Mesendoderm (in vitro differentiated cells): ENCODE measurements at regions not wholly inside any gene's neighbourhood (a gene's known extent, or its start where the extent isn't known, plus 50 kb on each side); places are given as distances from the start of the nearest gene placed in this dataset.

Experiments used
- DNase-seq: peaks from one replicate; pipeline ENCODE4 v3.0.0; 2013
- H2AK5ac ChIP-seq: 2 replicates; pipeline ENCODE4 v1.6.1; 2013; ENCODE audit warnings: low read length, inconsistent platforms
- H2BK120ac ChIP-seq: 2 replicates; pipeline ENCODE4 v1.6.1; 2013; ENCODE audit warnings: low read depth, mild to moderate bottlenecking, low read length, moderate library complexity, mixed read lengths
- H2BK15ac ChIP-seq: replicated peaks from 2 replicates; pipeline ENCODE4 v1.6.1; 2013; ENCODE audit warnings: low read depth, mild to moderate bottlenecking, moderate library complexity
- H2BK5ac ChIP-seq: 2 replicates; pipeline ENCODE4 v1.6.1; 2013; ENCODE audit warnings: low read length, inconsistent platforms
- H3K18ac ChIP-seq: 2 replicates; pipeline ENCODE4 v1.6.1; 2013; ENCODE audit warnings: mild to moderate bottlenecking, low read length, mixed read lengths
- H3K23ac ChIP-seq: one replicate; pipeline ENCODE4 v1.6.1; 2013; ENCODE audit warnings: low read length
- H3K27ac ChIP-seq: 2 replicates; pipeline ENCODE4 v1.5.1; 2013; ENCODE audit warnings: low read depth, mild to moderate bottlenecking, inconsistent platforms, low read length, moderate library complexity
- H3K27me3 ChIP-seq: 2 replicates; pipeline ENCODE4 v1.6.1; 2013; ENCODE audit warnings: low read length, control low read depth, mild to moderate bottlenecking, inconsistent platforms; ENCODE audit not compliant: insufficient read depth, poor library complexity
- H3K36me3 ChIP-seq: 2 replicates; pipeline ENCODE4 v1.6.1; 2013; ENCODE audit warnings: low read length, inconsistent platforms; ENCODE audit not compliant: control insufficient read depth, insufficient read depth
- H3K4ac ChIP-seq: one replicate; pipeline ENCODE4 v1.6.1; 2013; ENCODE audit warnings: low read depth, mild to moderate bottlenecking, low read length, moderate library complexity
- H3K4me1 ChIP-seq: 2 replicates; pipeline ENCODE4 v1.6.1; 2013; ENCODE audit warnings: low read depth, low read length, inconsistent platforms; ENCODE audit not compliant: control insufficient read depth
- H3K4me2 ChIP-seq: 2 replicates; pipeline ENCODE4 v1.6.1; 2013; ENCODE audit warnings: low read length
- H3K4me3 ChIP-seq: 2 replicates; pipeline ENCODE4 v1.5.1; 2013; ENCODE audit warnings: mild to moderate bottlenecking, low read length
- H3K56ac ChIP-seq: one replicate; pipeline ENCODE4 v1.6.1; 2013; ENCODE audit warnings: low read length
- H3K79me1 ChIP-seq: 2 replicates; pipeline ENCODE4 v1.6.1; 2013; ENCODE audit warnings: low read length, inconsistent platforms
- H3K79me2 ChIP-seq: 2 replicates; pipeline ENCODE4 v1.6.1; 2013; ENCODE audit warnings: mild to moderate bottlenecking, low read length; ENCODE audit not compliant: control insufficient read depth, insufficient read depth
- H3K9ac ChIP-seq: 2 replicates; pipeline ENCODE4 v1.6.1; 2013; ENCODE audit warnings: low read length, inconsistent platforms
- H4K5ac ChIP-seq: one replicate; pipeline ENCODE4 v1.6.1; 2013; ENCODE audit warnings: low read length
- H4K8ac ChIP-seq: one replicate; pipeline ENCODE4 v1.6.1; 2013; ENCODE audit warnings: low read depth, mild to moderate bottlenecking, control low read depth, low read length, moderate library complexity
- WGBS: extraction: QIAGEN DNeasy Blood & Tissue Kit; methylation state at CpG from one replicate; pipeline ENCODE4 v1.1.7; 2013; ENCODE audit warnings: low lambda C conversion rate, missing lambda C conversion rate; ENCODE audit not compliant: insufficient coverage; ENCODE audit errors: extremely low coverage; 5-methylcytosine and 5-hydroxymethylcytosine counted together

GRCh38 chr21:35111321-35111930, 62.3 kb upstream of the RUNX1 start:
- no peak overlapping the region for H2AK5ac ChIP-seq
- no peak overlapping the region for H3K9ac ChIP-seq
- H3K36me3 ChIP-seq: no peaks in the 10 kb centered on the region
- H2BK15ac ChIP-seq: no peak overlapping the region
- no peak overlapping the region for H2BK5ac ChIP-seq
- no peak overlapping the region for H3K56ac ChIP-seq
- H4K5ac ChIP-seq: no peak overlapping the region
- H3K79me2 ChIP-seq: no peaks in the 10 kb centered on the region
- H3K27ac ChIP-seq: no peak overlapping the region
- H3K4me3 ChIP-seq: no peak overlapping the region
- no peaks in the 10 kb centered on the region for H3K4me1 ChIP-seq
- no CpG with 5 or more reads among the region's 4 CpGs for WGBS
- H3K23ac ChIP-seq: no peak overlapping the region
- no peaks in the 10 kb centered on the region for H3K79me1 ChIP-seq
- no peaks in the 10 kb centered on the region for H3K27me3 ChIP-seq
- H3K4ac ChIP-seq: no peak overlapping the region
- H3K18ac ChIP-seq: no peak overlapping the region
- no peak overlapping the region for H3K4me2 ChIP-seq
- H2BK120ac ChIP-seq: no peak overlapping the region
- H4K8ac ChIP-seq: no peak overlapping the region
- DNase-seq: no peak

- no peaks in the 10 kb centered on the region for H3K36me3 ChIP-seq
- H3K56ac ChIP-seq: no peak overlapping the region
- H3K27ac ChIP-seq: no peak overlapping the region
- no peak overlapping the region for H4K8ac ChIP-seq
- H3K79me2 ChIP-seq: no peaks in the 10 kb centered on the region
- H3K9ac ChIP-seq: no peak overlapping the region
- no CpG with 5 or more reads among the region's 3 CpGs for WGBS
- no peak overlapping the region for H3K4me2 ChIP-seq
- H3K4me1 ChIP-seq: no peaks in the 10 kb centered on the region
- no peak overlapping the region for H2AK5ac ChIP-seq
- DNase-seq: no peak
- H2BK120ac ChIP-seq: no peak overlapping the region
- no peaks in the 10 kb centered on the region for H3K79me1 ChIP-seq
- H3K4ac ChIP-seq: no peak overlapping the region
- H2BK5ac ChIP-seq: no peak overlapping the region
- H3K18ac ChIP-seq: no peak overlapping the region
- no peak overlapping the region for H4K5ac ChIP-seq
- H3K23ac ChIP-seq: no peak overlapping the region
- no peak overlapping the region for H2BK15ac ChIP-seq
- H3K27me3 ChIP-seq: no peaks in the 10 kb centered on the region
- no peak overlapping the region for H3K4me3 ChIP-seq
Observed at GRCh38 chr21:35108887-35109286, 59.8 kb upstream of the RUNX1 start.

- Histone ChIP-seq H3K23ac (no peak overlapping the region), H4K8ac (no peak overlapping the region), H2BK120ac (no peak overlapping the region), H3K4me2 (no peak overlapping the region), H3K27me3 (no peaks in the 10 kb centered on the region), H4K5ac (no peak overlapping the region), H3K4me1 (no peaks in the 10 kb centered on the region), H3K79me2 (no peaks in the 10 kb centered on the region), H3K9ac (no peak overlapping the region), H3K36me3 (no peaks in the 10 kb centered on the region), H3K4ac (no peak overlapping the region), H2BK15ac (no peak overlapping the region), H3K79me1 (no peaks in the 10 kb centered on the region), H3K27ac (no peak overlapping the region), H3K56ac (no peak overlapping the region), H3K4me3 (no peak overlapping the region), H2BK5ac (no peak overlapping the region), H2AK5ac (no peak overlapping the region), H3K18ac (no peak overlapping the region)
- no peak for DNase-seq
- no CpG with 5 or more reads among the region's 6 CpGs for WGBS
Observed at GRCh38 chr21:35107520-35107919, 58.4 kb upstream of the RUNX1 start.

GRCh38 chr21:35106246-35106835, 57.2 kb upstream of the RUNX1 start:
- Histone ChIP-seq H3K4ac (no peak overlapping the region), H3K79me1 (no peaks in the 10 kb centered on the region), H4K8ac (no peak overlapping the region), H3K79me2 (no peaks in the 10 kb centered on the region), H3K18ac (no peak overlapping the region), H2AK5ac (no peak overlapping the region), H3K4me3 (no peak overlapping the region), H2BK15ac (no peak overlapping the region), H3K56ac (no peak overlapping the region), H4K5ac (no peak overlapping the region), H3K4me1 (no peaks in the 10 kb centered on the region), H3K4me2 (no peak overlapping the region), H3K27ac (no peak overlapping the region), H3K27me3 (no peaks in the 10 kb centered on the region), H2BK120ac (no peak overlapping the region), H3K36me3 (no peaks in the 10 kb centered on the region), H3K9ac (no peak overlapping the region), H2BK5ac (no peak overlapping the region), H3K23ac (no peak overlapping the region)
- no CpG with 5 or more reads among the region's 11 CpGs for WGBS
- DNase-seq: peak; percentile 53

- no peak for DNase-seq
- Histone ChIP-seq H3K36me3 (no peaks in the 10 kb centered on the region), H3K23ac (no peak overlapping the region)
Observed at GRCh38 chr21:35102488-35103371, 53.6 kb upstream of the RUNX1 start.

More at GRCh38 chr21:35102488-35103371, 53.6 kb upstream of the RUNX1 start:
- no CpG with 5 or more reads among the region's 8 CpGs for WGBS
- no peak overlapping the region for H3K4me2 ChIP-seq
- no peaks in the 10 kb centered on the region for H3K79me2 ChIP-seq
- no peak overlapping the region for H3K18ac ChIP-seq
- H3K27me3 ChIP-seq: no peaks in the 10 kb centered on the region
- no peak overlapping the region for H3K4ac ChIP-seq
- H2BK120ac ChIP-seq: no peak overlapping the region
- H3K4me3 ChIP-seq: no peak overlapping the region
- H2BK15ac ChIP-seq: no peak overlapping the region
- no peak overlapping the region for H3K56ac ChIP-seq
- no peak overlapping the region for H3K27ac ChIP-seq
- H3K79me1 ChIP-seq: no peaks in the 10 kb centered on the region
- H3K9ac ChIP-seq: no peak overlapping the region
- no peak overlapping the region for H2BK5ac ChIP-seq
- H4K8ac ChIP-seq: no peak overlapping the region
- H3K4me1 ChIP-seq: no peaks in the 10 kb centered on the region
- no peak overlapping the region for H2AK5ac ChIP-seq
- H4K5ac ChIP-seq: no peak overlapping the region
